T-helper 1 cell (primary cell): ENCODE measurements at regions not wholly inside any gene's neighbourhood (a gene's known extent, or its start where the extent isn't known, plus 50 kb on each side); places are given as distances from the start of the nearest gene placed in this dataset.
"Not testable (repeated sequence)": the region's sequence is repeated elsewhere in the genome, so short reads cannot be mapped to it uniquely, and the experiment has no call there.

Source experiments
- DNase-seq, 5 donors: peaks; one replicate each; pipeline ENCODE4 v3.0.0-alpha.2; 2012 to 2020

DNA sequence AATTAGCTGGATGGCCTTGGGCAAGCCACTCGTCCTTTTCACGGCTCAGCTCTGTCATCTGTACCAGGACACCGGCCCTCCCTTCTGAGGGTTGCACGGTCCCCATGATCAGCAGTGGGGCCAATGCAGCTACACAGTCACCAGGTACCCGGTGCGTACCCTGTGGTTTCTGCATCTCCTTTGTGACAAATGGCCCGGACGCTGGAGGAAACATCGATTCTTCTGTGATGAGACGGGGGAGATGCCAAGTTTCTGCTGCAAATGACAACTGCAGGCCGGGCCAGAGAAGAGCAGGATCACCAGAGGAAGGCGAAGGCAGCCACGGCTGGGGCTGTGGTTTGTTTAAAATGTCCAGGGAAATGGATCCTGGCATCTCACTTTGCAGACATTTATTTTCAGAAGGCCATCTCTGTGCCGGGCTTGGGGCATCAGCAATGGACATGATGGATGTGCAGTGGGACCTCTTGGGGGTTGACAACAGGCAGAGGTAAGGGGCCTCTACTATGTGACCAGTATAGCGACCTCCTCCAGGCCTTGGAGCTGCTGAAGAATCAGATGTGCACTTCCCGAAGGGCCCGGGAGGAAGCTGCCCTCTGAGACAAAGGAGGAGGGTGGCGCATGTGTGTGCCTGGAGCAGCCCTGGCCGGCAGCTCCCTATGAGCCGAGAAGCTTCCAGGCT, 221.9 kb upstream of the C1orf174 start:
- DNase-seq, result no peak

DNA sequence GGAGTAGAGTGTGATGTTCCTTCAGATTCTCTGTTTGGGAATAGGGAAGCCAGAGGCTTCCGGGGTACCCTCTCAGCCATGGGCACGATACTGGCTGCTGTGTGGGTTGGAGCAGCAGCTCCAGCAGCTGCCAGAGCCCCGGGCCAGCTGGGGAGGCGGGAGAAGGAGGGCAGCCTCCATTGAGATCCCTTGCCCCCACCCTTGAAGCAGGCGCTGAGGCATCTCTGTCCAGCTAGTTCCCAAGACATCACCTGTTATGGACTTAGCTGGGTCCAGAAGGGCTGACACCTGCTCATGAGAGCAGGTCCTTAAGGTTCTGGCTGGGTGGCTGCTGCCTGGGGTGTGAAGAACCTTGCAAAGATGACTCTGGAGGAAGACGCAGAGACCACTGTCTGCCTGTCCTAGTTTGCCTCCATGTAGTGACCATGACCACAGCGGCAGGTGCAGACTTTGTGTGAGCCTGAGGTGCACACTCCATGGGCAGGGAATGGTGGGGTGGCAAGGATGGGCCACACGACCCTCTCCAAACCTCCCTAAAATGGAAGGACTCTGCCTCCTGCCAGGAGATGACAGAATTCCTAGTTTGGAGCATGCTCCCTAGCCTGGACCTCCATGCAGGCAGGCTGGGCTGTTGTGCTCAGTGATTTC, 222.6 kb upstream of the C1orf174 start:
- no peak for DNase-seq

DNA sequence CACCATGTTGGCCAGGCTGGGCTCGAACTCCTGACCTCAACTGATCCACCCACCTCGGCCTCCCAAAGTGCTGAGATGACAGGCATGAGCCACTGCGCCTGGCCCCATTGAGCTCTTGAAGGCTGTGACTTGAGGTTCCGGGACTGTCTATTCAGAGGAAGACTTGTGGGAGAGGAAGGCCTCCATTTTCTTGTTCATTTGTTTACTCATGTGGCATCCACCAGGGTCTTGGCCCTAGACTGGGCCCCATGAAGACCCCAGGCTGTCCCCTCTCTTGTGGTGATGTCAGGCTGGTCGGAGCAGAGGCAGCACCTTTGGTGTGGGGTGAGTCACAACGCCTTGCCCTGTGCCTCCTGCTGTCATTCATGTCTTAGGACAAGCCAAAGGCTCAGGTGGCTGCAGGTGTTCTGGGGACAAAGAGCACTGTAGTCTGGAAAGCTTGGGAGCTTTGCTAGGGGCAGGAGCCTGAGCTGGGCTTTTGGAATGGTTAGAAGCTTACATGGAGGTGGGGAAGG, 224.6 kb upstream of the C1orf174 start:
- DNase-seq, result no peak

DNA sequence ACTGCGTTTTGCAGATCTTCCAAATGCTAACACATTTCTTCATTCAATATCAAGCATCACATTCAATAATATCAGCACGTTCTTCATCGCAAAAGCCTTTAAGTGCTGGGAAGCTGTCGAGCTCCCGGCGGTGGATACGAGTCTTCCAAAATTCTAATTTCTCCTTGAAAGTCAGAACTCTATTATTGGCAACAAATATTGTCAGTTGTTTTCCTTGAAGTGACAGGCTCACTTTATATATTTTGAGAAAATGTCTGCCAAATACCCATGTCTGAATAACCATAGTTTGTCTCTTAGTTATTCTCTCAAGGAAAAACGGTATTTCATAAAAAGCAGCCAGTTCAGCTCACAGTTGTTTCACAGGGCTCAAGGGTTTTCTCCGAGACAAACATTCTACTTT, 226.2 kb upstream of the C1orf174 start:
- no peak for DNase-seq

DNA sequence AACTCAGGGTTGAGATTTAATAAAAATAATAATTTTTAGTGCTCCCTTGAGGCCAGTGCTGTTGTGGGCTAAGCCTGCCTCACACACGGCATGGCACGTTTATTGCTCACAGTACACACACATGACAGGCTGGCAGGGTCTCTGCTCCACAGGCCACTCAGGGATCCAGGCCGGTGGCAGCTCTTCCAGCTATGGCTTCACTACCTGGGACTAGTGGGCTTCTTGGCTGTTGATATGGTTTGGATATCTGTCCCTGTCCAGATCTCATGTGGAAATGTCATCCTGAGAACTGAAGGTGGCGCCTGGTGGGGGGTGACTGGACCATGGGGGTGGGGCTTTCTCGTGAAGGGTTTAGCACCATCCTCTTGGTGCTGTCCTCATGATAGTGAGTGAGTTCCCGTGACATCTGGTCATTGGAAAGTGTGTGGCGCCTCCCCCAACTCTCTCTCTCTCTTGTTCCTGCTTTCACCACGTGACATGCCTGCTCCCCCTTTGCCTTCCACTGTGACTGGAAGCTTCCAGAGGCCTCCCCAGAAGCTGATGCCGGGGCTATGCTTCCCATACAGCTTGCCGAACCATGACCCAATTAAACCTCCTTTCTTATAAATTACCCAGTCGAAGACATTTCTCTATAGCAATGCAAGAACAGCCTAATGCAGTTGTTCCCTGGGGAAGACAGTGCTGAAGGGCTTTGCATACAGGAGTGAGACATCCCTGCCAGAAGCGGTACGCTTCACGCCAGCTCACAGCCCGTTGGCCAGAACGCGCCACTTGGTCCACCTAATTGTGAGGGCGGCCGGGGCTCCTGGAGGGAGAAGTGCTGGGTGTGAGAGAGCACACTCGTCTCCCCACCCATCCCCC, 226.9 kb upstream of the C1orf174 start:
- no peak for DNase-seq

DNA sequence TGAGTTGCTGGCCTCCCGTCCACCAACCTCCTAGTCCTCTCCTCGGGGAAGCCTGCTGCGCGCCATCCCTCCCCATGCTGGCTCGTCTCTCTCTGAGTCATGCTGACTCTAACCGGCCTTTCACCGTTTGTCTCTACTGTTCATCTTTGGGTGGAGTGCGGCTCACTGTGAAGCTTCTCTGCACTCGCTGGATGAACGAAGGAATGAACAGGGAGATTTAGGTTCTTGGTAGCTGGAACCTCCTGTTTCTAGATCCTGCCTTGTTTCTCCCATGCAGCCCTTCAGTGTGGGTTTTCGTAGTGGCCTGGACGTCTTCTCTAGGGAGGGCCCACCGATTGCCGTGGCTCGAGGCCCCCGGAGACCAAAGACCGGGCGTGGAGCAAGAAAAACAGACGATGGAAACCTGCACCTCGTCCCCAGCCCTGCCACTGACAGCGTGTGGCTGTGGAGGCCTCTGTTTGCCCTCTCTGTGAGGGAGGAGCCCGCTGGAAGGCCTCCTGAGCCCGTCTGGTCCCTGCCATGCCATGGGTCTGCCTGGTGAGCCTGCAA, 227.6 kb upstream of the C1orf174 start:
- no peak for DNase-seq

DNA sequence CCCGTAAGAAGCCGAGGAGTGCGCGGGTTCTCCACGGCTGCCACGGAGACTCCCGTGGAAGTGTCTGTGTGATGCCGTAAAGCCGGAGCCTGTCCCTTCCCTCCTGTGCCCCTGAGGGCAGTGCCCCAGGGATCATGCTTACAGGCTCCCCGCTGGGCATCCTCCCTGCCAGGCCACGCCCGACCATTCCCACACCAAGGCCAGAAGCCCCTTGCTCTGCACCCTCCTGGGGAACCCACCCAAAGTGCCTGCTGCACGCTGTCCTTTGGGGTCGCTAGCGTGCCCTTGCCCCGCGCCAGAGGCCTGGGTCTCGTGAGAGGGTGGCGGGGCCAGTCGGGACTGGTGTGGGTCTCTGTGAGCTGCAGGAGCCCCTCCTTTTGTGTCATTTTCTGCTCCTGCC, 228.5 kb upstream of the C1orf174 start:
- DNase-seq, result no peak

DNA sequence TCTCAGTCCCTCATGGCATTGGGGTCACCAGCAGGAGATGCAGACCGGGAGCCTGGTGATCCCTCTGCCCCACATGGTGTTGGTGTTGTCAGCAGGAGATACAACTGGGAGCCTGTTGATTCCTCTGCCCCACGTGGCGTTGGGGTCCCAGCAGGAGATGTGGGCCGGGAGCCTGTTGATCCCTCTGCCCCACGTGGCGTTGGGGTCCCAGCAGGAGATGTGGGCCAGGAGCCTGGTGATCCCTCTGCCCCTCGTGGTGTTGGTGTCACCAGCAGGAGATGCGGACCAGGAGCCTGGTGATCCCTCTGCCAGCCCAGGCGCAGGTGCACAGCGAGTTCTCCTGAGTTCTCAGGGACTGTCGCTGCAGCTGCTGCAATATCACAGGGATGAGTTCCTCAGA, 229.6 kb upstream of the C1orf174 start:
- no peak for DNase-seq

DNA sequence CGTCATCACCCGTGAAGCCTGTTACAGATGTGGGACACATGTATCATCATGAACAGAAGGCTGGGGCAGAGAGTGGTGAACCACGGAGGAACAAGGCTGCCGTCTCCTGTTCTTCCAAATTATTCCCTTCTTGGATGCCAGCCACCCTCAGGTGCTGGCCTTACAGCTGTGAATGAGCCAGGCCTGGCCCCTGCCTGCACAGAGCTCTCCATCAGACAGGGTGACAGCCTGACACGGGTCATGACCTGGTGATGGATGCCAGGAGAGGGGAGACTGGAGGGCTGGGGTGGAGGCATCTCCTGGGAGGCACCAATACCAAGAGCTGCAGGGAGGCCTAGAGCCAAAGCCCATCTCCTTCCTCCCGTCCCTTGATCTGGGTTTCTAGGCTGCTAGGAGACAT, 230.0 kb upstream of the C1orf174 start:
- DNase-seq, result no peak

DNA sequence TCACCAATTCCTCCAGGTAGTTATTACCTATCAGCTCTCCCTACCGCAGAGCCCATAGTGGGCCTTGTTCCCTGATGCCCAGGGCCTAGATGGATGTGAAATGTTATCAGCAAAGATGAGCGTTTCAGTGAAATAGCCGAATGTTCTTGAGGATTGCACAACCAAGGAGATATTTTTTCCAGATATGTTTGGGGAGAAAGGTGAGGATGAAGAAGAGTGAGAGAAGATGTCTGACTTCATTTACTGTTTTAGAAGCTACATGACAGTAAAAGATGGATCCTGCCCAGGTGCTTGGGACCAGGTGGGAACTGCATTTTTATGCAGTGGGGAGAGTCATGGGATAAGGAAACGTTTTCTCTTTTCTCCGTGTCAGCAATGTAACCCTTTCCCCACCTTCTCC, 231.7 kb upstream of the C1orf174 start:
- no peak for DNase-seq

DNA sequence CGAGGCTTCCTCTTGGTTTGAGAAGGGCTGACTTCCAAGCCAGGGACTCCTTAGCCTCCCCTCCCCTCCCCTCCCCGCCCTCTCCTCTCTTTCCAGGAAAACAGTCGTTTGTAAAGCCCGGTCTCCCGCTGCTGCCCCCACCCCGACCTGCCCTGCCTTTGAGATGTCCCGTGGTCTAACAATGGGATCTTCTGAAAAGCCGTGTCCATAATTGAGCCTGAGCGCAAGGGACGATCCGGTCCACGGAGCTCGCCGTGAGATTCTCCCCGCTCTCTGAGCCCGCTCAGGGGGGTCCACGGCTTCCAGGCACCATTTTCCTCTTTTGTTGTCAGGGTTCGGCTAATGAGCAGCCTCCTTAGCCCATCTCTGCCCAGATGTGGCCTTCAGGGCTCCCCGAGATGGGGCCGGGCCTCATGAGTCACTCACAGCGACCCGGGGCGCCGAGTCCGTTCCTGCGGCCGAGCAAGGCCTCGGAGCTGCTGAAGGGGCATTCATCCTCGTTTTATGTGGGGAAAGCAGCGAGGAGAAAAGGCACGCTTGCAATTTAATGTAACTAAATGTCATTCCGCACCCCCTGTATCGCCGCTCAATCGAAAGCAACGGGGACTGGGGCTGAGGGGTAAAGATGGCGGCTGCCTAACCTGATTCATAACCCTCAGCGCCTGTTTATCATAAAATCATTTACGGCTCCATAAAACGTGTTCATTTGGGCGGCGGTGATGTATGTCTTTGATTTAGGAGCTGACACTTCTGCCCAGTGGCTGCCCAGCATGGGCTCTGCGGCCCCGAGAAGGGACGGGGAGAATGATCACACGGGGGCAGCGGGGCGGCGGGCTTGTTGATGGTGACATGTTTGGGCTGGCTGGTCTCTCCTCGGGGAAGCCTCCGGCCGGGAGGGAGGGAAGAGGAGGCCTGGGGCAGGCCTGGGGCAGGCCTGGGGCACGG, 232.6 kb upstream of the C1orf174 start:
- no peak for DNase-seq

DNA sequence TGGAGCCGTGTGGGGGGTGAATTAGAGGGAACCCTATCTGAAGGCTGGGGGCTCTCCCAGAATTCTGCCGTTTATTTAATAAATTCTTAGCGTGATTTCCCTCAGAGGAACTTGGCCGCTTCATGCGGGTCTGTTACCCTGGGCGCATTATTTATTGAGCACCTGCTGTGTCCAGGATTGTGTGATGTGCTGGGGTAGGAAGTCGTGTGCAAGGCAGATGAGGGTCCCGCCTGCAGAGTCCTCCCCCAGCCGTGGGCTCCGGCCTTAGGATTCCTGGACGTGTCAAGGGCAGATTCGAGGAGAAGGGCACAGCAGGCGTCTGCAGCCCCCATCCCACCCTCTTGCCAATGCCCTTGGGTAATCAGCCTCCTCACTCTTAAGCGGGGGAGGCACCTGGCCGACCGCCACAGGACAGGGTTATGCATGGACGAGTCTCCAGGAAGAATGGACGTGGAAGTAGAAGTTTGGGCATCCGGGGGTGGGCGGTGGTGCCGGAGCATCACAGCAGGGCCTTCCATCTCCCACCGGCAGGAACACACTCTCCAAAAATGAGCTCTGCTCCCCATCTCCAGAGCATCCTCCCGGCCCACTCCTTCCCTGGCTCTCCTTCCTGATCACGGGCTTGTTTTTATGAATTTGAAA, 233.3 kb upstream of the C1orf174 start:
- DNase-seq, result no peak

DNA sequence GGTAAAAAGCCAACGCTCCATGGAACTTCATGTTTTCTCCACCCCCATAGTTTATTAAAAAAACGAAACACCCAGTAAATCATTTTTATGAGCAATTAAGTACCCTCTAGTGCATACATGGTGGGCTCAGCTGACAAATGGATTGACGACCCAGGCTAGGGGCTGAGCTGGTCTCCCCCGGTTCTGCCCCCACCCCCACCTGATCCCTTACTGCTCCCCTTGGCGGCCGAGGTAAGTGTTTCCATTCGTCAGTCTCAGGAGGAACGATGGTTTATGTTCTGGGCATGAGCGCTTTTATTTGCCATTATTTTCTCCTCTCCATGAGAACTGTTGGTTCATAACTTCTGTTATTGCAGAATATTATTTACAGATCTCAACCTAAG, 233.9 kb upstream of the C1orf174 start:
- DNase-seq, result no peak

DNA sequence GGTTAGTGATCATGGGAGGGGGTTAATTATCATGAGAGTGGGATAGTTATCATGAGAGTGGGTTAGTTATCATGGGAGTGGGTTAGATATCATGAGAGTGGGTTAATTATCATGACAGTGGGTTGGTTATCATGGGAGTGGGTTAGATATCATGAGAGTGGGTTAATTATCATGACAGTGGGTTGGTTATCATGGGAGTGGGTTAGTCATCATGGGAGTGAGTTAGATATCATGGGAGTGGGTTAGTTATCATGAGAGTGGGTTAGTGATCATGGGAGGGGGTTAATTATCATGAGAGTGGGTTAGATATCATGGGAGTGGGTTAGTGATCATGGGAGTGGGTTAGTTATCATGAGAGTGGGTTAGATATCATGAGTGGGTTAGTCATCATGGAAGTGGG, 235.8 kb upstream of the C1orf174 start:
- DNase-seq, result not testable (repeated sequence)

DNA sequence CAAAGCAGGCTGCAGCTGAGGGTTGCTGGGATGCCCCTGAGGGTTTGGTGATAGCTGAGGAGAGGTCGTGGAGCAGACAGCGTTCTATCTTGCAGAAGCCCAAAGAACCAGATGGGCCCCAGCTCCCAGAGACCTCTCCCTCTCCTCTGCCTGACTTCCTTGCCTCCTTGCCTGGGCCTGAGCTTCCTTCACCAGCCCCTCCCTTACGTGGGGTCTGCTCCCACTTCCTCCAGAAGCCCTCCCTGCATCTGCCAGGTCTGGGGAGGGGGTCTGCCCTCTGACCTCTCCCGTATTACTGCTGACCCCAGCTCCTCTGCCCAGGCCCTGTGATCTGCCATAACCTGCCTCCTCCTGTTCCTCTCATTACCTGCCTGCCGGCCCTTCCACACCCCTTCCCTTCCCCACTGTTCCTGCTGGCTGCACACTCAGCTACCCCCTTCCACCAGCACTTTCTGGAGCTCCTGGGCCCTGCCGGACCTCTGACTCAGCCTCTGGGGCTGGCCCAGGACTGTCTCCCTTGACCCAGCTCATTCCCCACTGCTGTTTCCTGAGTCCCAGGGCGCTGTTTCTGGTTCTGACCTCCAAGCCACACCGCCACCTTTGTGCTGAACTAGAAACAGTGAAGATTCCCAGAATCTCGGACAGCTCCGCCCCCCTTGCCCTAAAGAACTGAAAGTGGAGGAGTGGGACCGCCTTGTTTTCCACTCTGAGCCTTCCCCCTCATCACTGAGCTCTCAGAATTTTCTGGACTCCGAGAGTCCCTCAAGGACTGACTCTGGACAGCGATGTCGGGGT, 237.7 kb upstream of the C1orf174 start:
- no peak for DNase-seq

DNA sequence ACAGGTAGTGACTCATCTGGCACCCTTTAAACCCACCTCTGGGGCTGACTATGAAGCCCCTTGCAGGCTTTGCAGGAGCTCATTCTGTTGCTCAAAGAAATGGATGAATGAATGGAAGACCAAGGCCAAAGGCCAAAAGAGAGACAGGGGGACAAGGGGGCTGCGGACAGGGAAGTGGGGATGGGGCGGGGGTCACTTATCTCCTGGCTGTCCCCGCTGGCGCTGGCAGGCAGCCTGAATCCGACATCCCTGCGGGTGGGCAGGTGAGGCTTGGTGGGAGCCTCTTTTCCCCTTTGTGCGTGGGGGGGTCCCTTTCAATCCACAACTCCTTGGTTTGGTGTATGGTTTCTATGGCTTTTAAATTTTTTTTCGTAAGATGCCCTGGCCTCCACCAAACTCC, 239.6 kb upstream of the C1orf174 start:
- DNase-seq, result no peak

DNA sequence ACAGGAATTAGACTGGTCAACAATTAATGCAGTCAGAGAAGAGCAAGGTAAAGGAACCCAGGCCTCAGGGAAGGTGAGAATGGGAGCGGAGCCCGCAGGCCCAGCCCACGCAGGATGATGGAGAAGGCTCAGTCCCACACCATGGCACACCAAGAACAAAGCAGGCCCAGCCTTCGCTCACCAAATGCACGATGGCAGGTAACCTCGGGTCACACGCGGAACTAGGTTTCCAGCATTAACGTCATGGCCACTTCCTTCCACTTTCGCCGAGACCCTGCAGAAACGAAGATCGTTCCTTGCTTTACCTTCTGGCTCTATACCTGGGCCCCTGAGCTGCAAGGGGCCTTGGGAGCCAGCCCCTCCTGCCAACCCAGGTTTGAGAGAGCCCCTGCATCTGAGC, 240.2 kb upstream of the C1orf174 start:
- no peak for DNase-seq

DNA sequence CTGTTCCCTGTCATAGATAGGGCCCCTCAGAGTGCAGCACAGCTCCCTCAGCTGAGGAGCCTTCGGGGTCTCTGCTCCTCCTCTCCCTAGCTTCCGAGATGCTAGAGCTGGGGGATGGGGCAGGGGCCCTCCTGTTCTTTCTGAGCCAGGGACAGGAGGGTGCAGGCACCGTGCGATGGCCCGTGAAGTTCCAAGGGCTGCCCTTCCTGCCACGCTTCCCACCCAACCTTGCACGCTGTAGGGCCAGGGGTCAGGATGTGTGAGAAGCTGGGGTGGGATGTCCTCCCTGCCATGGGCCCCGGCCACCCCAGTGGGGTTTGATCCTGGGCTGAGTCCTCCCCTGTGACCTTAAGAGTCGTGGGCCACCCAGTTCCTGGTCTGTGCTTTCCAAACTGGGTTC, 240.7 kb upstream of the C1orf174 start:
- no peak for DNase-seq

DNA sequence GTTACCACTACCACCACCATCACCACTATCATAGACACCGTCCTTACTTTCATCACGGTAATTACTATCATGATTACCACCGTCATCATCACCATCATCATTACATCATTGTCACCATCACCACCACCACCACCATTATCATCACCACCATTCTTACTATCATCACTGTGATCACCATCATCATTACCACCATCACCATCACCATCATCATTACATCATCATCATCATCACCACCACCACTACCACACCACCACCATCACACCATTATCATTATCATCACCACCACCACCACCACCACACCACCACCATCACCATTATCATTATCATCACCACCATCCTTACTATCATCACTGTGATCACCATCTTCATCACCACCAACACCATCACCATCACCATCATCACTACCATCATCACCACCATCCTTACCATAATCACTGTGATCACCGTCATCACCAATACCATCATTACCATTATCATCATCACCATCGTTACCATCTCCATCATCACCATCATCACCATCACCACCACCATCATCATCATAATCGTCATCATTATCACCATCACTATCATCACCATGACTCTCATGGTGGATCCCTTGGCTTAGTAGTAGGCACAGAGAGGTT, 244.4 kb upstream of the C1orf174 start:
- no peak for DNase-seq

DNA sequence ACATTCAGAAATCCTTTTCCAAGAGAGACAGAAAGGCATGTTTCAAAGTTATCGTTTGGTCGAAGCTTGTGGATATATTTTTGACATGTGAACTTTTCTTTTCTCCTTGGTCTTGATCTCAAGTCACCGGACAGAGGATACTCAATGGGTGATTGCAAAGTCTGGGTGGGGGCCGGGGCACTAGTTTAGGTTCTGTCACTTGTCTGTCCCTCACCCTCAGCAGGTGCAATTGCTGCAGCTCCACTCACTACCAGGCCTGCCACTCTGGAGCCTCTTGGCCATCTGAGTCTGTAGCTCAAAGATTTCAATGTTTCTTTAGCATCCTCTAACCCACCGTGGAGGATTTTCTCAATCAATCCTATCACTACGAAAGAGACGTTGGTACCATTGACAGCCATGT, 246.0 kb upstream of the C1orf174 start:
- no peak for DNase-seq
